ENCODE measurements at regions not wholly inside any gene's neighbourhood (a gene's known extent, or its start where the extent isn't known, plus 50 kb on each side); places are given as distances from the start of the nearest gene placed in this dataset.

DNA sequence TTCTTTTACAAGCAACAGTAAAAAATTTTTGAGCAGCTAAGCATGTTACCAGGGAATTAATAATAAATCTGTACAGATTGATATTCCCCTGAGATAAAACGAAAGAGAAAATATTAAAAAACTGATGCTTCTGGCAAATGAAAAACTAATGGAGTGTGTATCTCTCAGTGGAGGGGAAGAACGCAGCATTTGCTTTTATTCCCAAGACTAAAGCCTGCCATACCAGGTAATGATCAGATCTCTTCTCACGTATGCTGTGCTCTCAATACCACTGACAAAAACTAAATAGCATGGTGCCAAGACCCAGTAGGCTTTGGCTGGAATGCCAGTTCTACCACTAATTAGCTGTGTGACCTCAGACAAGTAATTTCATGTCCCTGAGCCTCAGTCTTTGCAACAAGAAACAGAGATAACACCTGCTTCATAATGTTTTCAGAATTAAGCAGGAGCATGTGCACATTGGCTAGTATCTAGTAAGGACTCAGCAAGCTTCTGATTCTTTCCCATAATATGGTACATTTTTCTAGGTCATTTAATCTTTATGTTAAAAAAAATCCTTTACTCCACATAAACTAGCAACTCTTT lies 179.6 kb downstream of the CENPC start:
- no peak overlapping the region for H3K4me3 ChIP-seq (replicated peaks; ENCODE audit: insufficient read depth, low read length)
- TF ChIP-seq POLR2AphosphoS5 (IDR thresholded peaks at IDR 0.05; ENCODE audit: low read depth) (no peak), GABPA (IDR thresholded peaks at IDR 0.05; ENCODE audit: low read depth) (no peak), SPI1 (IDR thresholded peaks at IDR 0.05; ENCODE audit: borderline replicate concordance, low read depth) (no peak)
- TF ChIP-seq, protein P1, sequence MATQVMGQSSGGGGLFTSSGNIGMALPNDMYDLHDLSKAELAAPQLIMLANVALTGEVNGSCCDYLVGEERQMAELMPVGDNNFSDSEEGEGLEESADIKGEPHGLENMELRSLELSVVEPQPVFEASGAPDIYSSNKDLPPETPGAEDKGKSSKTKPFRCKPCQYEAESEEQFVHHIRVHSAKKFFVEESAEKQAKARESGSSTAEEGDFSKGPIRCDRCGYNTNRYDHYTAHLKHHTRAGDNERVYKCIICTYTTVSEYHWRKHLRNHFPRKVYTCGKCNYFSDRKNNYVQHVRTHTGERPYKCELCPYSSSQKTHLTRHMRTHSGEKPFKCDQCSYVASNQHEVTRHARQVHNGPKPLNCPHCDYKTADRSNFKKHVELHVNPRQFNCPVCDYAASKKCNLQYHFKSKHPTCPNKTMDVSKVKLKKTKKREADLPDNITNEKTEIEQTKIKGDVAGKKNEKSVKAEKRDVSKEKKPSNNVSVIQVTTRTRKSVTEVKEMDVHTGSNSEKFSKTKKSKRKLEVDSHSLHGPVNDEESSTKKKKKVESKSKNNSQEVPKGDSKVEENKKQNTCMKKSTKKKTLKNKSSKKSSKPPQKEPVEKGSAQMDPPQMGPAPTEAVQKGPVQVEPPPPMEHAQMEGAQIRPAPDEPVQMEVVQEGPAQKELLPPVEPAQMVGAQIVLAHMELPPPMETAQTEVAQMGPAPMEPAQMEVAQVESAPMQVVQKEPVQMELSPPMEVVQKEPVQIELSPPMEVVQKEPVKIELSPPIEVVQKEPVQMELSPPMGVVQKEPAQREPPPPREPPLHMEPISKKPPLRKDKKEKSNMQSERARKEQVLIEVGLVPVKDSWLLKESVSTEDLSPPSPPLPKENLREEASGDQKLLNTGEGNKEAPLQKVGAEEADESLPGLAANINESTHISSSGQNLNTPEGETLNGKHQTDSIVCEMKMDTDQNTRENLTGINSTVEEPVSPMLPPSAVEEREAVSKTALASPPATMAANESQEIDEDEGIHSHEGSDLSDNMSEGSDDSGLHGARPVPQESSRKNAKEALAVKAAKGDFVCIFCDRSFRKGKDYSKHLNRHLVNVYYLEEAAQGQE (IDR thresholded peaks at IDR 0.05; ENCODE audit: insufficient replicate concordance, low read depth): no peak
- TF ChIP-seq, protein P2, sequence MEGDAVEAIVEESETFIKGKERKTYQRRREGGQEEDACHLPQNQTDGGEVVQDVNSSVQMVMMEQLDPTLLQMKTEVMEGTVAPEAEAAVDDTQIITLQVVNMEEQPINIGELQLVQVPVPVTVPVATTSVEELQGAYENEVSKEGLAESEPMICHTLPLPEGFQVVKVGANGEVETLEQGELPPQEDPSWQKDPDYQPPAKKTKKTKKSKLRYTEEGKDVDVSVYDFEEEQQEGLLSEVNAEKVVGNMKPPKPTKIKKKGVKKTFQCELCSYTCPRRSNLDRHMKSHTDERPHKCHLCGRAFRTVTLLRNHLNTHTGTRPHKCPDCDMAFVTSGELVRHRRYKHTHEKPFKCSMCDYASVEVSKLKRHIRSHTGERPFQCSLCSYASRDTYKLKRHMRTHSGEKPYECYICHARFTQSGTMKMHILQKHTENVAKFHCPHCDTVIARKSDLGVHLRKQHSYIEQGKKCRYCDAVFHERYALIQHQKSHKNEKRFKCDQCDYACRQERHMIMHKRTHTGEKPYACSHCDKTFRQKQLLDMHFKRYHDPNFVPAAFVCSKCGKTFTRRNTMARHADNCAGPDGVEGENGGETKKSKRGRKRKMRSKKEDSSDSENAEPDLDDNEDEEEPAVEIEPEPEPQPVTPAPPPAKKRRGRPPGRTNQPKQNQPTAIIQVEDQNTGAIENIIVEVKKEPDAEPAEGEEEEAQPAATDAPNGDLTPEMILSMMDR (IDR thresholded peaks at IDR 0.05; ENCODE audit: insufficient read depth, low read length): no peak
- no peak overlapping the region for H3K27ac ChIP-seq (replicated peaks)
- DNase-seq (ENCODE audit: low read depth in 1 of 2, low spot score in 1 of 2): no peak
- H3K27me3 ChIP-seq (ENCODE audit: insufficient read depth, poor library complexity, severe bottlenecking): peaks cover 2% of the 10 kb centered on the region

DNA sequence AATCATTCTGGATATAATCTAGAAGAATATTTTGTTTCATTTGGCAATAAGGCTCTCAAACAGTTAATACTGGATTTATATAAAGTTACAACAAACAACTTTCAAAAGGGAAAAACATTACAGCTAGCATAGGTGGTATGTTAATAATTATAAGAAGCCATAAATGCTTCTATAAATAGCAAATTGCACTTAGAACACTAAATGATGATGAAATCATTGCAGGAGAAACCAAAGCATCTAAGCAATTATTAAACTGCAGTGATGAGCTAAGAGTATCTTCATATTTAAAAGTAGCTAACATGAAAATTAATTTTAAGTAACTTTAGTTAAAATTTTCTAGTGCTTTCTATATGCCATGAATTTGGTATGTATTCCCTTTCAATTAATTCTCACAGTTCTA lies 189.5 kb downstream of the CENPC start:
- Histone ChIP-seq H3K4me3 (replicated peaks; ENCODE audit: insufficient read depth, low read length) (no peak overlapping the region), H3K27ac (replicated peaks) (no peak overlapping the region), H3K27me3 (ENCODE audit: insufficient read depth, poor library complexity, severe bottlenecking) (no peaks in the 10 kb centered on the region)
- no peak for TF ChIP-seq SPI1 (IDR thresholded peaks at IDR 0.05; ENCODE audit: borderline replicate concordance, low read depth)
- TF ChIP-seq GABPA (IDR thresholded peaks at IDR 0.05; ENCODE audit: low read depth): no peak
- TF ChIP-seq POLR2AphosphoS5 (IDR thresholded peaks at IDR 0.05; ENCODE audit: low read depth): no peak
- TF ChIP-seq, protein P1 (IDR thresholded peaks at IDR 0.05; ENCODE audit: insufficient replicate concordance, low read depth): no peak
- TF ChIP-seq, protein P2 (IDR thresholded peaks at IDR 0.05; ENCODE audit: insufficient read depth, low read length): no peak
- DNase-seq (ENCODE audit: low read depth in 1 of 2, low spot score in 1 of 2): no peak

DNA sequence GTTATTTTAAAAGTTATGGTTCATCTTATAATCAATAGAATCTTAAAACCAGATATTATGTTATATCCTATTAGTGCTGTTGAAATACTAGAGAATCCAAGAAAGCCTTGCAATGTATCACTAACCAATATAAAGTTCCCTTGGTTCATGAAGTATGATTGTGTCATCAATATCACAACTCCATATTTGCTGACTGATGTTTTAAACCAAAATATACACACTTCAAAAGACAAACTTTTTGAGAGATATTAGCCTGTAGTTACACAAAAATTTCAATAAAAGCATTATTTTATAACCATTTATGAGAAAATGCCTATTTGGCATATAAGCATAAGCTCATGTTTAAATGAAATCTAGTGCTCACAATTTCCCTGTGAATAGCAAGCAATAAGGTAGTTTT lies 198.6 kb downstream of the CENPC start:
- TF ChIP-seq, protein P1 (IDR thresholded peaks at IDR 0.05; ENCODE audit: insufficient replicate concordance, low read depth): no peak
- no peak for TF ChIP-seq GABPA (IDR thresholded peaks at IDR 0.05; ENCODE audit: low read depth)
- Histone ChIP-seq H3K4me3 (replicated peaks; ENCODE audit: insufficient read depth, low read length) (no peak overlapping the region), H3K27me3 (ENCODE audit: insufficient read depth, poor library complexity, severe bottlenecking) (no peaks in the 10 kb centered on the region), H3K27ac (replicated peaks) (no peak overlapping the region)
- DNase-seq (ENCODE audit: low read depth in 1 of 2, low spot score in 1 of 2): no peak

All from HL-60 (cell line).